Stimulated activated CD4-positive, alpha-beta T cell treated with anti-CD3 and anti-CD28 coated beads, TNF-alpha, amount 100 ng/mL, for 24 hours (primary cell): ENCODE measurements at regions not wholly inside any gene's neighbourhood (a gene's known extent, or its start where the extent isn't known, plus 50 kb on each side); places are given as distances from the start of the nearest gene placed in this dataset.

ENCODE experiments used
- DNase-seq, 3 experiments: peaks; one replicate each; pipeline ENCODE4 v3.0.0-alpha.2; 2020; ENCODE audit warnings: low read depth in 3 of 3

- DNase-seq: no peak
These were observed 138.9 kb upstream of the IGFBP7 start for GRCh38 chr4:57249083-57249482.

- no peak for DNase-seq
These were observed 132.9 kb upstream of the IGFBP7 start for GRCh38 chr4:57243076-57243475.

GRCh38 chr4:57234252-57234775 is 124.1 kb upstream of the IGFBP7 start:
- no peak for DNase-seq

GRCh38 chr4:57233386-57233785 is 123.2 kb upstream of the IGFBP7 start:
- no peak for DNase-seq

GRCh38 chr4:57231781-57232180 is 121.6 kb upstream of the IGFBP7 start:
- no peak for DNase-seq

GRCh38 chr4:57220734-57221133 is 110.5 kb upstream of the IGFBP7 start:
- DNase-seq: no peak

- DNase-seq: no peak
These were observed 110.0 kb upstream of the IGFBP7 start for GRCh38 chr4:57220172-57220571.

- no peak for DNase-seq
These were observed 109.2 kb upstream of the IGFBP7 start for GRCh38 chr4:57219431-57219830.

GRCh38 chr4:57214654-57215411 is 104.6 kb upstream of the IGFBP7 start:
- no peak for DNase-seq

- DNase-seq: no peak
These were observed 100.9 kb upstream of the IGFBP7 start for GRCh38 chr4:57211131-57211530.

- DNase-seq: no peak
These were observed 96.0 kb upstream of the IGFBP7 start for GRCh38 chr4:57206172-57206571.

GRCh38 chr4:57205580-57205979 is 95.4 kb upstream of the IGFBP7 start:
- no peak for DNase-seq

GRCh38 chr4:57200799-57201327 is 90.7 kb upstream of the IGFBP7 start:
- no peak for DNase-seq

- DNase-seq: no peak
These were observed 89.1 kb upstream of the IGFBP7 start for GRCh38 chr4:57199267-57199666.

- DNase-seq: no peak
These were observed 85.4 kb upstream of the IGFBP7 start for GRCh38 chr4:57195622-57196021.

- no peak for DNase-seq
These were observed 84.0 kb upstream of the IGFBP7 start for GRCh38 chr4:57194068-57194611.

GRCh38 chr4:57193209-57193810 is 83.1 kb upstream of the IGFBP7 start:
- DNase-seq: no peak

- DNase-seq: no peak
These were observed 81.4 kb upstream of the IGFBP7 start for GRCh38 chr4:57191523-57192034.

GRCh38 chr4:57190601-57191481 is 80.7 kb upstream of the IGFBP7 start:
- DNase-seq: peak in 1 of 3 experiments; percentile 19

GRCh38 chr4:57187246-57187645 is 77.1 kb upstream of the IGFBP7 start:
- no peak for DNase-seq

GRCh38 chr4:57184378-57185029 is 74.3 kb upstream of the IGFBP7 start:
- no peak for DNase-seq
